Bronchial epithelial cell (primary cell): ENCODE measurements at regions not wholly inside any gene's neighbourhood (a gene's known extent, or its start where the extent isn't known, plus 50 kb on each side); places are given as distances from the start of the nearest gene placed in this dataset.
A peak's percentile ranks its signal among the peaks of the same experiment; 100 is the strongest.

Experiments
- DNase-seq: peaks from one replicate; pipeline ENCODE4 v3.0.0-alpha.2; 2010; ENCODE audit warnings: low read depth
- FAIRE-seq: peaks from 2 replicates; lab custom pipeline; 2011; peaks lifted over from hg19 to GRCh38; lab: Jason Lieb, UNC
- H3K27me3 ChIP-seq: 2 replicates; pipeline ENCODE4 v1.5.1; 2011; ENCODE audit warnings: low read length; ENCODE audit not compliant: control insufficient read depth, insufficient read depth
- H3K36me3 ChIP-seq: 2 replicates; pipeline ENCODE4 v1.5.1; 2011; ENCODE audit warnings: low read length; ENCODE audit not compliant: control insufficient read depth, insufficient read depth
- H3K4me3 ChIP-seq: 2 replicates; pipeline ENCODE4 v1.5.1; 2011; ENCODE audit warnings: mild to moderate bottlenecking, low read depth, low read length, control low read depth
- CTCF ChIP-seq: IDR thresholded peaks from 2 replicates; pipeline ENCODE4 v1.5.1; 2011; ENCODE audit warnings: mild to moderate bottlenecking, moderate library complexity, low read length, control low read depth, inconsistent platforms; ENCODE audit not compliant: insufficient read depth, severe bottlenecking

DNA sequence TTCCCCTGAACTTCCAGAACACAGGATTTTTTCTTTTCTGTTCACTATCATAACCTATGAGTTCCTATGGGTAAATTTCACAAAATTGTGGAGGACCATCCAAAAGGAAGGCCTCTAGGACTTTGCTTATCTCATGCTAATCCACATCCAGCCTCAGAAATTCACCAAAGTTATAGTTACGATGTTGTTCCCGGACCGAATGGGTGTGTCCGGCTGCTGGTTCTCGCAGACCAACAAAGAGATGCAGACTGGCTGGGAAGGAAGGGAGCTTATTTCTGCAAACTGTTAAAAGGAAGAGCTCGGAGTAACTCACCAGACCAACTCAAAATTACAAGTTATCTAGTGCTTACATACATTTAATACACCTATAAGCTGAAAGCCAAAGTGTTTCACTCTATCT lies 882.9 kb upstream of the SPRY2 start:
- no peak for FAIRE-seq
- Histone ChIP-seq H3K4me3 (no peak overlapping the region), H3K27me3 (no peaks in the 10 kb centered on the region), H3K36me3 (no peaks in the 10 kb centered on the region)
- DNase-seq, result no peak
- no peak for TF ChIP-seq CTCF

- no peak for FAIRE-seq
- no peak for DNase-seq
- TF ChIP-seq CTCF, result no peak
- Histone ChIP-seq H3K4me3 (no peak overlapping the region), H3K27me3 (no peaks in the 10 kb centered on the region), H3K36me3 (no peaks in the 10 kb centered on the region)
Observed at GRCh38 chr13:81211713-81212112, 870.8 kb upstream of the SPRY2 start.

- TF ChIP-seq CTCF, result no peak
- no peak overlapping the region for H3K4me3 ChIP-seq
- no peaks in the 10 kb centered on the region for H3K36me3 ChIP-seq
- DNase-seq, result peak; percentile 3
- H3K27me3 ChIP-seq, result no peaks in the 10 kb centered on the region
- no peak for FAIRE-seq
Observed at GRCh38 chr13:81207636-81208035, 866.7 kb upstream of the SPRY2 start.

DNA sequence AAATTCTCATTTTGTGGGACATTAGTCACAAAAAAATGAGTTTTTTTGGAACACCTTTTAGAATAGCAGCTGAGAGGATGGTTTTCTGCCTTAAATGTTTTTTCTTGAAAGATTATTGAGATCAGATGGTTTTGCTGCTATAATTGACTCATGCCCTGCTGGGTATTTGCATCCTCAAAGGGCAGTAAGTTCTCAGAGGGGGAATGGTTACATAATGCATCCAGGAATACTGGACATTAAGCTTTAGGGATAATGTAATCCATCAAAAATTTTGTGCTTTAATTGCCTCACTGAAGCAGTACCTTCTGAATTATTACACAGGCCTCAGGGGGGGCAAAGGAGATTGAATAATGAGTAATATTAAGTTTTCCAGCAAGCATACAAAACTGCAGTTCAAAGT lies 866.3 kb upstream of the SPRY2 start:
- no peaks in the 10 kb centered on the region for H3K27me3 ChIP-seq
- no peak for TF ChIP-seq CTCF
- FAIRE-seq (no peak), DNase-seq (no peak)
- H3K4me3 ChIP-seq, result no peak overlapping the region
- H3K36me3 ChIP-seq, result no peaks in the 10 kb centered on the region

- no peak for DNase-seq
- no peak for FAIRE-seq
- no peaks in the 10 kb centered on the region for H3K36me3 ChIP-seq
- H3K4me3 ChIP-seq, result no peak overlapping the region
- no peaks in the 10 kb centered on the region for H3K27me3 ChIP-seq
- no peak for TF ChIP-seq CTCF
Observed at GRCh38 chr13:81203783-81204182, 862.9 kb upstream of the SPRY2 start.

- FAIRE-seq (no peak), DNase-seq (no peak)
- H3K4me3 ChIP-seq, result no peak overlapping the region
- H3K27me3 ChIP-seq, result no peaks in the 10 kb centered on the region
- H3K36me3 ChIP-seq, result no peaks in the 10 kb centered on the region
- TF ChIP-seq CTCF, result no peak
Observed at GRCh38 chr13:81199956-81200355, 859.0 kb upstream of the SPRY2 start.
